ENCODE measurements at regions not wholly inside any gene's neighbourhood (a gene's known extent, or its start where the extent isn't known, plus 50 kb on each side); places are given as distances from the start of the nearest gene placed in this dataset.

- no peak for TF ChIP-seq CTCF (IDR thresholded peaks at IDR 0.05)
- TF ChIP-seq EP300 (IDR thresholded peaks at IDR 0.05) = no peak
Observed at GRCh38 chr20:50435397-50436051, 74.7 kb upstream of the PTPN1 start.

Data from esophagus muscularis mucosa (tissue), 3 donors.